GM21786 (cell line): ENCODE measurements at regions not wholly inside any gene's neighbourhood (a gene's known extent, or its start where the extent isn't known, plus 50 kb on each side); places are given as distances from the start of the nearest gene placed in this dataset.
A peak's percentile ranks its signal among the peaks of the same experiment; 100 is the strongest.
"Not testable (repeated sequence)": the region's sequence is repeated elsewhere in the genome, so short reads cannot be mapped to it uniquely, and the experiment has no call there.

ENCODE experiments used
- ATAC-seq: cut with Tn5 transposase; IDR thresholded peaks from one replicate; pipeline ENCODE4 v1.9.1; 2021; ENCODE audit not compliant: unreplicated experiment

- ATAC-seq, result no peak
Measured at GRCh38 chr5:130845049-130845765, 319.8 kb downstream of the HINT1 start.

GRCh38 chr5:130836729-130837649, 328.1 kb downstream of the HINT1 start:
- ATAC-seq, result peak; percentile 76

- not testable (repeated sequence) for ATAC-seq
Measured at GRCh38 chr5:130817598-130818384, 347.3 kb downstream of the HINT1 start.

- ATAC-seq, result no peak
Measured at GRCh38 chr5:130815246-130815645, 349.8 kb downstream of the HINT1 start.

- ATAC-seq, result no peak
Measured at GRCh38 chr5:130808691-130809090, 356.4 kb downstream of the HINT1 start.

GRCh38 chr5:130805648-130806047, 359.4 kb downstream of the HINT1 start:
- ATAC-seq, result no peak

- ATAC-seq, result no peak
Measured at GRCh38 chr5:130805036-130805435, 360.0 kb downstream of the HINT1 start.

- ATAC-seq, result no peak
Measured at GRCh38 chr5:130801963-130802362, 363.1 kb downstream of the HINT1 start.

- no peak for ATAC-seq
Measured at GRCh38 chr5:130799015-130799414, 366.0 kb downstream of the HINT1 start.

- ATAC-seq, result no peak
Measured at GRCh38 chr5:130797303-130797702, 367.8 kb downstream of the HINT1 start.

- no peak for ATAC-seq
Measured at GRCh38 chr5:130796902-130797301, 368.2 kb downstream of the HINT1 start.

GRCh38 chr5:130796032-130796431, 369.0 kb downstream of the HINT1 start:
- ATAC-seq, result no peak

- no peak for ATAC-seq
Measured at GRCh38 chr5:130795037-130795436, 370.0 kb downstream of the HINT1 start.

- no peak for ATAC-seq
Measured at GRCh38 chr5:130777794-130778193, 387.3 kb downstream of the HINT1 start.

- no peak for ATAC-seq
Measured at GRCh38 chr5:130773813-130774212, 391.2 kb downstream of the HINT1 start.

GRCh38 chr5:130762031-130762430, 403.0 kb downstream of the HINT1 start:
- ATAC-seq, result no peak

GRCh38 chr5:130759061-130759460, 406.0 kb downstream of the HINT1 start:
- ATAC-seq, result no peak

GRCh38 chr5:130747556-130747955, 417.5 kb downstream of the HINT1 start:
- no peak for ATAC-seq

GRCh38 chr5:130746641-130747040, 418.4 kb downstream of the HINT1 start:
- not testable (repeated sequence) for ATAC-seq

GRCh38 chr5:130743092-130743491, 422.0 kb downstream of the HINT1 start:
- no peak for ATAC-seq

- ATAC-seq, result no peak
Measured at GRCh38 chr5:130740047-130740569, 424.9 kb downstream of the HINT1 start.
